ENCODE measurements at regions not wholly inside any gene's neighbourhood (a gene's known extent, or its start where the extent isn't known, plus 50 kb on each side); places are given as distances from the start of the nearest gene placed in this dataset.
A peak's percentile ranks its signal among the peaks of the same experiment; 100 is the strongest.

DNA sequence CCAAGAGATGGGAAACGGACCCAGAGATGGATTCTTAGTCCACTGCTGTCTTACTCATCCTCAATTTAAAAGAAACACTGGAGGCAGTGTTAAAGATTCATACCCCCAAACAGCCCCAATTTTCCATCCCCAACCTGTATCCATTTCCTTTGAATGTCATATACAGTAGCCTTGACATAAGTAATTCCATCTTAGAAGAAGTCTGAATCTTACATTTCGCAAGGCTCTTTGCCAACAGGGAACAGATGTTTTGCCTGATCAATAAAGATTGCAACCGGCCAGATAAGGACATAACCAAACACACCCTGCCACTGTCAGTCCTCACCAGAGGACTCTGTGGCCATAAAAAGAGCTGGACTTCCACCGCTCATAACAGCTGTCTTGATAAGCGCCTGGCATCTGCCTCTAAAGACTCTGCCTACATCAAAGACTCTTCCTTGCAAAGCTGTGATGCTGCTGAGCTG, 59.0 kb upstream of the MED9 start:
- TF ChIP-seq ATF2 (CRISPR knock-in tag; IDR thresholded peaks at IDR 0.05) (no peak), EZH2 (IDR thresholded peaks at IDR 0.05; ENCODE audit: borderline replicate concordance, low read depth, low read length) (no peak), FOXM1 (IDR thresholded peaks at IDR 0.05; ENCODE audit: low read depth) (peak; percentile 23; the same call in 1 of the 2 replicates), FOXM1 (CRISPR knock-in tag; IDR thresholded peaks at IDR 0.05; ENCODE audit: low read depth) (no peak), POLR2AphosphoS5 (IDR thresholded peaks at IDR 0.05; ENCODE audit: control insufficient read depth, insufficient read depth, low read depth, low read length) (peak; percentile 55; the same call in 1 of the 2 replicates), CTCF (IDR thresholded peaks at IDR 0.05 in 2 of 3, conservative IDR thresholded peaks at IDR 0.05 in 1 of 3; ENCODE audit: insufficient read depth in 2 of 3, low read depth in 1 of 3, low read length in 3 of 3) (no peak)
- TF ChIP-seq, protein P1, sequence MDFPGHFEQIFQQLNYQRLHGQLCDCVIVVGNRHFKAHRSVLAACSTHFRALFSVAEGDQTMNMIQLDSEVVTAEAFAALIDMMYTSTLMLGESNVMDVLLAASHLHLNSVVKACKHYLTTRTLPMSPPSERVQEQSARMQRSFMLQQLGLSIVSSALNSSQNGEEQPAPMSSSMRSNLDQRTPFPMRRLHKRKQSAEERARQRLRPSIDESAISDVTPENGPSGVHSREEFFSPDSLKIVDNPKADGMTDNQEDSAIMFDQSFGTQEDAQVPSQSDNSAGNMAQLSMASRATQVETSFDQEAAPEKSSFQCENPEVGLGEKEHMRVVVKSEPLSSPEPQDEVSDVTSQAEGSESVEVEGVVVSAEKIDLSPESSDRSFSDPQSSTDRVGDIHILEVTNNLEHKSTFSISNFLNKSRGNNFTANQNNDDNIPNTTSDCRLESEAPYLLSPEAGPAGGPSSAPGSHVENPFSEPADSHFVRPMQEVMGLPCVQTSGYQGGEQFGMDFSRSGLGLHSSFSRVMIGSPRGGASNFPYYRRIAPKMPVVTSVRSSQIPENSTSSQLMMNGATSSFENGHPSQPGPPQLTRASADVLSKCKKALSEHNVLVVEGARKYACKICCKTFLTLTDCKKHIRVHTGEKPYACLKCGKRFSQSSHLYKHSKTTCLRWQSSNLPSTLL (IDR thresholded peaks at IDR 0.05) = no peak
- TF ChIP-seq, protein P2, sequence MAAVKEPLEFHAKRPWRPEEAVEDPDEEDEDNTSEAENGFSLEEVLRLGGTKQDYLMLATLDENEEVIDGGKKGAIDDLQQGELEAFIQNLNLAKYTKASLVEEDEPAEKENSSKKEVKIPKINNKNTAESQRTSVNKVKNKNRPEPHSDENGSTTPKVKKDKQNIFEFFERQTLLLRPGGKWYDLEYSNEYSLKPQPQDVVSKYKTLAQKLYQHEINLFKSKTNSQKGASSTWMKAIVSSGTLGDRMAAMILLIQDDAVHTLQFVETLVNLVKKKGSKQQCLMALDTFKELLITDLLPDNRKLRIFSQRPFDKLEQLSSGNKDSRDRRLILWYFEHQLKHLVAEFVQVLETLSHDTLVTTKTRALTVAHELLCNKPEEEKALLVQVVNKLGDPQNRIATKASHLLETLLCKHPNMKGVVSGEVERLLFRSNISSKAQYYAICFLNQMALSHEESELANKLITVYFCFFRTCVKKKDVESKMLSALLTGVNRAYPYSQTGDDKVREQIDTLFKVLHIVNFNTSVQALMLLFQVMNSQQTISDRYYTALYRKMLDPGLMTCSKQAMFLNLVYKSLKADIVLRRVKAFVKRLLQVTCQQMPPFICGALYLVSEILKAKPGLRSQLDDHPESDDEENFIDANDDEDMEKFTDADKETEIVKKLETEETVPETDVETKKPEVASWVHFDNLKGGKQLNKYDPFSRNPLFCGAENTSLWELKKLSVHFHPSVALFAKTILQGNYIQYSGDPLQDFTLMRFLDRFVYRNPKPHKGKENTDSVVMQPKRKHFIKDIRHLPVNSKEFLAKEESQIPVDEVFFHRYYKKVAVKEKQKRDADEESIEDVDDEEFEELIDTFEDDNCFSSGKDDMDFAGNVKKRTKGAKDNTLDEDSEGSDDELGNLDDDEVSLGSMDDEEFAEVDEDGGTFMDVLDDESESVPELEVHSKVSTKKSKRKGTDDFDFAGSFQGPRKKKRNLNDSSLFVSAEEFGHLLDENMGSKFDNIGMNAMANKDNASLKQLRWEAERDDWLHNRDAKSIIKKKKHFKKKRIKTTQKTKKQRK (IDR thresholded peaks at IDR 0.05; ENCODE audit: borderline replicate concordance, low read depth, low read length) = no peak
